ENCODE measurements at regions not wholly inside any gene's neighbourhood (a gene's known extent, or its start where the extent isn't known, plus 50 kb on each side); places are given as distances from the start of the nearest gene placed in this dataset.

- Histone ChIP-seq H3K27me3 (ENCODE audit: control insufficient read depth in 4 of 4, insufficient read depth in 4 of 4, low read length in 3 of 4) (no peaks in the 10 kb centered on the region), H3K36me3 (ENCODE audit: control insufficient read depth in 4 of 4, insufficient read depth in 3 of 4, low read depth in 1 of 4, low read length in 3 of 4) (no peaks in the 10 kb centered on the region), H3K4me1 (ENCODE audit: control insufficient read depth in 4 of 4, insufficient read depth in 4 of 4, low read length in 3 of 4) (no peaks in the 10 kb centered on the region), H3K4me3 (ENCODE audit: low read depth in 1 of 3, low read length in 3 of 3) (no peak overlapping the region), H3K9ac (ENCODE audit: low read depth in 1 of 2, low read length in 2 of 2) (no peak overlapping the region), H3K9me3 (ENCODE audit: control insufficient read depth in 4 of 4, low read length in 3 of 4) (no peaks in the 10 kb centered on the region), H3K27ac (ENCODE audit: low read depth in 1 of 2, low read length in 2 of 2) (no peak overlapping the region)
- TF ChIP-seq YY1 (IDR thresholded peaks at IDR 0.05) (no peak), SP1 (IDR thresholded peaks at IDR 0.05) (no peak), FOXA2 (IDR thresholded peaks at IDR 0.05) (no peak), TAF1 (conservative IDR thresholded peaks at IDR 0.05) (no peak), FOXA1 (IDR thresholded peaks at IDR 0.05) (no peak), HNF4G (IDR thresholded peaks at IDR 0.05) (no peak), HNF4A (conservative IDR thresholded peaks at IDR 0.05) (no peak), MAX (IDR thresholded peaks at IDR 0.05) (no peak), RXRA (IDR thresholded peaks at IDR 0.05) (no peak), JUND (IDR thresholded peaks at IDR 0.05) (no peak), CTCF (IDR thresholded peaks at IDR 0.05; ENCODE audit: low read depth, low read length, missing input control) (no peak), RAD21 (IDR thresholded peaks at IDR 0.05) (no peak), NR2F2 (IDR thresholded peaks at IDR 0.05) (no peak), GABPA (IDR thresholded peaks at IDR 0.05 in 1 of 2, conservative IDR thresholded peaks at IDR 0.05 in 1 of 2) (no peak), EGR1 (IDR thresholded peaks at IDR 0.05; ENCODE audit: low read depth in 2 of 2) (no peak)
- TF ChIP-seq, protein P1, sequence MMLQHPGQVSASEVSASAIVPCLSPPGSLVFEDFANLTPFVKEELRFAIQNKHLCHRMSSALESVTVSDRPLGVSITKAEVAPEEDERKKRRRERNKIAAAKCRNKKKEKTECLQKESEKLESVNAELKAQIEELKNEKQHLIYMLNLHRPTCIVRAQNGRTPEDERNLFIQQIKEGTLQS (IDR thresholded peaks at IDR 0.05): no peak
- TF ChIP-seq, protein P2, sequence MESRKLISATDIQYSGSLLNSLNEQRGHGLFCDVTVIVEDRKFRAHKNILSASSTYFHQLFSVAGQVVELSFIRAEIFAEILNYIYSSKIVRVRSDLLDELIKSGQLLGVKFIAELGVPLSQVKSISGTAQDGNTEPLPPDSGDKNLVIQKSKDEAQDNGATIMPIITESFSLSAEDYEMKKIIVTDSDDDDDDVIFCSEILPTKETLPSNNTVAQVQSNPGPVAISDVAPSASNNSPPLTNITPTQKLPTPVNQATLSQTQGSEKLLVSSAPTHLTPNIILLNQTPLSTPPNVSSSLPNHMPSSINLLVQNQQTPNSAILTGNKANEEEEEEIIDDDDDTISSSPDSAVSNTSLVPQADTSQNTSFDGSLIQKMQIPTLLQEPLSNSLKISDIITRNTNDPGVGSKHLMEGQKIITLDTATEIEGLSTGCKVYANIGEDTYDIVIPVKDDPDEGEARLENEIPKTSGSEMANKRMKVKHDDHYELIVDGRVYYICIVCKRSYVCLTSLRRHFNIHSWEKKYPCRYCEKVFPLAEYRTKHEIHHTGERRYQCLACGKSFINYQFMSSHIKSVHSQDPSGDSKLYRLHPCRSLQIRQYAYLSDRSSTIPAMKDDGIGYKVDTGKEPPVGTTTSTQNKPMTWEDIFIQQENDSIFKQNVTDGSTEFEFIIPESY (IDR thresholded peaks at IDR 0.05): no peak
- TF ChIP-seq, protein P3, sequence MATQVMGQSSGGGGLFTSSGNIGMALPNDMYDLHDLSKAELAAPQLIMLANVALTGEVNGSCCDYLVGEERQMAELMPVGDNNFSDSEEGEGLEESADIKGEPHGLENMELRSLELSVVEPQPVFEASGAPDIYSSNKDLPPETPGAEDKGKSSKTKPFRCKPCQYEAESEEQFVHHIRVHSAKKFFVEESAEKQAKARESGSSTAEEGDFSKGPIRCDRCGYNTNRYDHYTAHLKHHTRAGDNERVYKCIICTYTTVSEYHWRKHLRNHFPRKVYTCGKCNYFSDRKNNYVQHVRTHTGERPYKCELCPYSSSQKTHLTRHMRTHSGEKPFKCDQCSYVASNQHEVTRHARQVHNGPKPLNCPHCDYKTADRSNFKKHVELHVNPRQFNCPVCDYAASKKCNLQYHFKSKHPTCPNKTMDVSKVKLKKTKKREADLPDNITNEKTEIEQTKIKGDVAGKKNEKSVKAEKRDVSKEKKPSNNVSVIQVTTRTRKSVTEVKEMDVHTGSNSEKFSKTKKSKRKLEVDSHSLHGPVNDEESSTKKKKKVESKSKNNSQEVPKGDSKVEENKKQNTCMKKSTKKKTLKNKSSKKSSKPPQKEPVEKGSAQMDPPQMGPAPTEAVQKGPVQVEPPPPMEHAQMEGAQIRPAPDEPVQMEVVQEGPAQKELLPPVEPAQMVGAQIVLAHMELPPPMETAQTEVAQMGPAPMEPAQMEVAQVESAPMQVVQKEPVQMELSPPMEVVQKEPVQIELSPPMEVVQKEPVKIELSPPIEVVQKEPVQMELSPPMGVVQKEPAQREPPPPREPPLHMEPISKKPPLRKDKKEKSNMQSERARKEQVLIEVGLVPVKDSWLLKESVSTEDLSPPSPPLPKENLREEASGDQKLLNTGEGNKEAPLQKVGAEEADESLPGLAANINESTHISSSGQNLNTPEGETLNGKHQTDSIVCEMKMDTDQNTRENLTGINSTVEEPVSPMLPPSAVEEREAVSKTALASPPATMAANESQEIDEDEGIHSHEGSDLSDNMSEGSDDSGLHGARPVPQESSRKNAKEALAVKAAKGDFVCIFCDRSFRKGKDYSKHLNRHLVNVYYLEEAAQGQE (IDR thresholded peaks at IDR 0.05): no peak
- DNase-seq (ENCODE audit: low spot score): no peak
- 70% methylated on average over 2 of the region's 2 CpGs for WGBS
Measured at GRCh38 chr7:108629651-108630400, 60.2 kb downstream of the DNAJB9 start.

All from liver (tissue), 8 donors.